Glomerular visceral epithelial cell (primary cell): ENCODE measurements at regions not wholly inside any gene's neighbourhood (a gene's known extent, or its start where the extent isn't known, plus 50 kb on each side); places are given as distances from the start of the nearest gene placed in this dataset.

Experiments used
- DNase-seq: peaks from one replicate; pipeline ENCODE4 v3.0.0-alpha.2; 2016; ENCODE audit errors: extremely low spot score

DNA sequence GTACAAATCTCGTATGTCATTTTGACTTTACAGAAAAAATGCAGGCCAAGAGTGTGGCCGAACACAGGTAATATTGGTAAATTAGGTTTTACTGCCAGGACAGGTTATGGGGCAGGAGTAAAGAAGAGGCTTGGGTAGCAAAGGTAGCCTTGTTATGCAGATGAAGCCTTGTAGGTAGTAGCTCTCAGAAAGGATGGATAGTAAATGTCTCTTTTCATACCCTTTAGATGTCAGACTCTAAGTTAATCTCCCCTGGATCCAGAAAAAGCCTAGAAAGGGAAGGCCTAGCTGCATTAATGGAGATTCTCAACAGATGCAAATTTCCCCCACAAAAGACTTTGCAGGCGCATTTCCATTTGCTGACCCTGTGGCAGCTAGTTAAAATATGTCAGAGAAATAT is 1445.1 kb upstream of the CADM2 start:
- DNase-seq: no peak

DNA sequence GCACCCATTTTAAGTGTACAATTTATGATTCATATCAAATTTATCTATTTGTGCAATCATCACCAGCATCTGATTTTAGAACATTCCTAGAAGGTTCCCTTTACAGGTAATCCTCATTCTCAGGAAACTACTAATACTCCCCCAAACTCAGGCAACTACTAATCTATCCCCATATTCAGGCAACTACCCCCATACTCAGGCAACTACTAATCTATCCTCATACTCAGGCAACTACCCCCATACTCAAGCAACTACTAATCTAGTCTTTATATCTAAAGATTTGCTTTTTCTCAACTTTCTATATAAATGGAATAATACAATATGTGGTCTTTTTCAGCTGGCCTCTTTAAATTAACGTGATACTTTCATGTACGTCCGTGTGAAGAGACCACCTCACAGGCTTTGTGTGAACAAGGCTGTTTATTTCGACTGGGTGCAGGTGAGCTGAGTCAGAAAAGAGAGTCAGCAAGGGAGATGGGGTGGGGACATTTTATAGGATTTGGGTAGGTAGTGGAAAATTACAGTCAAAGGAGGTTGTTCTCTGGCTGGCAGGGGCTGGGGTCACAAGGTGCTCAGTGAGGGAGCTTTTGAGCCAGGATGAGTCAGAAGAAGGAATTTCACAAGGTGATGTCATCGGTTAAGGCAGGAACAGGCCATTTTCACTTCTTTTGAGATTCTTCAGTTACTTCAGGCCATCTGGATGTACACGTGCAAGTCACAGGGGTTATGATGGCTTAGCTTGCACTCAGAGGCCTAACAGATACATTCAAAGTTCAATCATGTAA is 1444.5 kb upstream of the CADM2 start:
- peak; percentile 65 for DNase-seq

DNA sequence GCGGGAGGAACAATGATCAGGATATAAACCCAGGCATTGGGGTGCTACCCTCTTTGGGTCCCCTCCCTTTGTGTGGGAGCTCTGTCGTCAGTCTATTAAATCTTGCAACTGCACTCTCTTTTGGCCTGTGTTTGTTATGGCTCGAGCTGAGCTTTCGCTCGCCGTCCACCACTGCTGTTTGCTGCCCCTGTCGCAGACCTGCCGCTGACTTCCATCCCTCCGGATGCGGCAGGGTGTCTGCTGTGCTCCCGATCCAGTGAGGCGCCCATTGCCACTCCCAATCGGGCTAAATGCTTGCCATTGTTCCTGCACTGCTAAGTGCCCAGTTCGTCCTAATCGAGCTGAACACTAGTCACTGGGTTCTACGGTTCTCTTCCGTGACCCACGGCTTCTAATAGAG is 1443.7 kb upstream of the CADM2 start:
- no peak for DNase-seq

DNA sequence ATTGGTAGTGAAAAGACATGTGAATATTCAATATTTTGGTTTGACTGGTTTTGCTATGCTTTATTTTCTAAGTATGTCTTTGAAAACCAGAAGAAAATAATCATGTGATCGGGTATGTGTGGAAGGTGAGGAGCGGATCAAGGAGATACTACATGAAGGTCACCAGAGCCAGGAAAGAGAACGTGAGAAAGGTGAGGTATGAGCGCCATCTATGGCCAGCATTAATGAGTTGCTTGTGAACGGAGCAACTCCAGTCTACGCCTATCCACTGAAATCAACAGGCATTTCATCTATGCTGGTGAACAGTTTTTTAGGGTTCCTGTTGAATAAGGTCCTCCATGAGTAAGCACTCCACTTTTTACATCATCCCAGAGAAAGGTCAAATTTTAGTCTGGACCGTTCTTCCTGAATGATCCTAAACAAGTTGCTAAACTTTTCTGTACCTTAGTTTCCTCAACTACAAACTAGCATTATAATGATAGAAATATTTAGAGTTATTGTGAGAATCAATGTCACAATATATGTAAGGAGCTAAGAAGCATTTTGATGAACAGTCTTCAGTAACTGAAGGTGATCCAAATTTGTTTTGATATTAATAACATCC is 1435.2 kb upstream of the CADM2 start:
- DNase-seq: peak; percentile 71

DNA sequence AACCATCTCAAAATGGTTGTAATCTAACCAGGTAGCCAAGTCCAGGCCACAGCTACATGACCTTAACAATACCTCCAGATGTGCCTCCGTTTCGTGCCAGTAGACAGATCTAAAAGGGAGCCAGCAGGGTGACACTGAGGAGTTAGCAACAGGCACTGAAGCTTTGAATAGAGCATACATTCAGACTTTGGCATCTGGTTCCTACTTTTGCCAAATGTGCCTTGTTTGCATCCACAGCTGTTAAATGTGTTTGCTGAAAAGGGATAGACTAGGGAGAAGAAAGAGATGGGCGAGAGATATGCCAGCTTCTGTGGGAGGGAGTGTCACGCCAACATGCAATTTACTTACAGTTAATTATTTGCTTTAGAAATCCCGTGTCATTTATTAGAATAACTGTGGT is 1433.9 kb upstream of the CADM2 start:
- DNase-seq: no peak

GRCh38 chr3:83559082-83559481 is 1399.7 kb upstream of the CADM2 start:
- no peak for DNase-seq

DNA sequence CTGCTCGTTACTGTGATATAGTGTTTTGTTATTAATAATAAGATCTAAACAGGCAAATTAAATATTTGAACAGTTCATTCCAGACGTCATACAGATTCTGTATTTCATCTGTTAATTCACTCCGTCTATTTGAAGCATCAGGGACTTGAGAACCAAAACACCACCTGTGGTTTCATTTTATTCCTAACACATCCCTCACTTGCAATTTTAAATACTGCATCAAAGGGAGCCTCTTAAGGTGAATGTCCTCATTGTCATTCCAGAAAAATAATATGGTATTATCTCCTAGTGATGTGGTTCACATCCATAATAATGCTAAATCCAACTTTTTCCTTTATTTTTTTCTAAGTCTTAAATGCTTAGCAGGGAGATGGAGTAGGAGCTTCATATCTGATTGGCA is 1390.9 kb upstream of the CADM2 start:
- no peak for DNase-seq

- no peak for DNase-seq
Observed at GRCh38 chr3:83581546-83581945, 1377.2 kb upstream of the CADM2 start.

- DNase-seq: no peak
Observed at GRCh38 chr3:83601704-83602103, 1357.1 kb upstream of the CADM2 start.

DNA sequence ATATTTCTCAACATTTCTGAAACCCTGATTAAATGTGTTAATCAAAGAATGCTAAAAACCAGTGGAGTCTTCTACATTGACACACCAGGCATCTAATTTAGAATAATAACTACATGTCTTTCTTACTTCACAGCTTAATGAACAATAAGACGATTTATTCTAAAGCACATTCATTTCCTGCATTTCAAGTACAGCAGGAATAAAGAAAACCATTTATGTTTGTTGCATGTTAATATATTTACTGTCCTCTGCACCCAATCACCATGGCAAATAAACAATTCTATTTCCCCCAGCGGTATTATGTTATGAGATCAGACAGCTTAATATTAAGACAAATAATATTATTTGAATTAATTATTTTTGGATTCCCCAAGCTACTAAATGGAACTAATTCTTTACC is 1336.3 kb upstream of the CADM2 start:
- no peak for DNase-seq

- no peak for DNase-seq
Observed at GRCh38 chr3:83625261-83625660, 1333.5 kb upstream of the CADM2 start.

GRCh38 chr3:83628471-83628870 is 1330.3 kb upstream of the CADM2 start:
- DNase-seq: no peak

GRCh38 chr3:83632526-83632925 is 1326.3 kb upstream of the CADM2 start:
- DNase-seq: no peak

DNA sequence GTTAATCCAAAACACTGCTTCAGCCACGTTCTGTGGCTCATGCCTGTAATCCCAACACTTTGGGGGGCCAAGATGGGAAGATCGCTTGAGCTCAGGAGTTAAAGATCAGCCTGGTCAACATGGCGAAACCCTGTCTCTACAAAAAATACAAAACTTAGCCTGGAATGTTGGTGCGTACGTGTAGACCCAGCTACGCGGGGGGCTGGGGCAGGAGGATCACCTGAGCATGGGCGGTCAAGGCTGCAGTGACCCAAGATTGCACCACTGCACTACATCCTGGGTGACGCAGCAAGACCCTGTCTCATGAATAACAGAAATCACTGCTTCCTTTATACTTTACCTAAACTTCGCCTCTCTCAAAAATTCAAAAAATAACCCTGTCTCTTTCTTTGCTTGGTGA is 1325.0 kb upstream of the CADM2 start:
- DNase-seq: no peak

DNA sequence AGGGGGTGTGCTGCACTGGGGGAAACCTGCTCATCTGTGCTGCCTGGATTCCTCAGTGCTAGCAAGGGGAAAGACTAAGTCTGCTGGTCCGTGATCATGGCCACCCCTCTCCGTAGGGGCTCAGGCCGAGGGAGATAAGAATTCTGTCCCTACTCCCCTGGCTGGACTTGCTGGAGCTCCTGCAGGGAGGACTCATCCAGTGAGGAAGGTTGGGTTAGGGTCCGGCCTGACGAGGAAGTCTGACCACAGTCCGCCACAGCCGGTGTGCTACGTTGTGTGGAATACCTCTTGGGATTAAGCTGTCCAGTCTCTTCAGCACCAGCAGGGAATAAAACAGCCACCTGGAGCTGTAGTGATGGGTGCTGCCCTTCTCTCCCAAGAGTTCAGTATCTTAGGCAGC is 1309.1 kb upstream of the CADM2 start:
- DNase-seq: no peak

- DNase-seq: no peak
Observed at GRCh38 chr3:83655083-83655482, 1303.7 kb upstream of the CADM2 start.

DNA sequence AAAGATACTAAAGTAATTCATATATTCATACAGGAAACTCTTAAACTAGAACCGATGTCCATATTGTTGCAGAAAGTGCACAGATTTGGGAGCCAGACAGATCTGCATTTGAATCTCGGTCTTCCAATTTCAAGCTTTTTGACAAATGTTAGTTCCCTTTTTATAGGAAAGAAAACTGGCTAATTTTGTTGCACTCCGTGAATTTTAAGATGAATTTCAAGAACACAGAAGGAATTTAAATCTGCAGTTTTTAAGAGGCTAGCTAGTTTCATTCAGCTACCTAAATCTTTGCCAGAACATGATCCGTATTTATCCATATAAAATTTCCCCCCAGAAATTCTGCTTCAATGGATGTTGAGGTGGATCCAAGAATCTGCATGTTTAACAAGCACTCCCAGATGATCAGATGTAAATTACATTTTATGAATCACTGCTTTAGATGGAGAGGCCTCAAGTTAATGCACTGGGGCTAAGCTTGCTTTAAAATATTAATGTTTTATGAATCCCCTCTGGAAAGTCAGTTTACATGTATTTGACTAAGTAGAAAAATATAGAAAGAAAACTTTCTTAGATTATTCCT is 1296.3 kb upstream of the CADM2 start:
- no peak for DNase-seq

- no peak for DNase-seq
Observed at GRCh38 chr3:83670416-83670815, 1288.4 kb upstream of the CADM2 start.

DNA sequence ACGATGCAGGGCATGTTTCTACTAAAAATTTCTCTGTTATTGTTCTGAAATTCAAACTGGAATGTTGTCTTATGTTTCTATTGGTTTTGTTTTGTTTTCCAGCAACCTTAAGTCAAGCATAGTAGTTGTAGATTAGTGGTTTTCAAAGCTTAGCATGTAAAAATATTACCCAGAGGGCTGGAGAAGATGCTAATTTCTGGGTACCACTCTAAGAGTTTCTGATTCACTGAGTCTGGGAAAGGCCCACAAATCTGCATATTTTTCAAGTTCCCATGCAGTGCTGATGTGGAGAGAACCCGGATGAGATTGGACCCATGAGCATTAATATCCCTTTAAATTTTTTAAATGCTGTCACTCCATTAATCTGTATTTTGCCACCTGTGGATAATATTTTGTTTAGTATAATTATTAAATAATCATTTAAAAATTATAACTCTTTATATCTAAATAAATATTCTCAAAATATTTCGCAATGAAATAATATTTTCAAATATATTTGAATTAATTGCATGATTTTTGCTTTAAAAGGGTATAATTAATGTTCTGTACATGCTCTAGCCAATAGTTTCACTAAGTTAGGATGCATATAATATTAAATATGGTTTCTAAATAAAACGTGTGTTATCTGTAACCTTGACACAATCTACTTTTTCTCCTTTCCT is 1274.7 kb upstream of the CADM2 start:
- no peak for DNase-seq

DNA sequence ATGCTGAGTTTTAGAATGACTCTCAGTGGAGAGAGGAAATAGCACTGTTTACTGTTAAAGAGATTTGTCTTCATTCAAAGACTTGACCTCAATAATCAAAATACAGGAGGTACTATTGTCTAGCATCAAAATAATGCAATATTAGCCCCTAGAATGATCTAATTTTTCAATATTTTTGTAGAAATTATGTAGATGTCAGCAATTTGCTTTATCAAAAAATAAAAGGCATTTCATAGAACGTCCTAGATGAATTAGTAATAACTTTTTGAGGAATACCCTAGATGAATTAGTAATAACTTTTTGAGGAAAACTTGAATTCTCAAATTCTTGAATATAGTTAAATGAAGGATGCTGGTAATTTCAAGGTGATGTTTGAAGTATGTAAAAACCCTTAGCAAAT is 1252.1 kb upstream of the CADM2 start:
- no peak for DNase-seq

- DNase-seq: no peak
Observed at GRCh38 chr3:83715307-83715706, 1243.5 kb upstream of the CADM2 start.

DNA sequence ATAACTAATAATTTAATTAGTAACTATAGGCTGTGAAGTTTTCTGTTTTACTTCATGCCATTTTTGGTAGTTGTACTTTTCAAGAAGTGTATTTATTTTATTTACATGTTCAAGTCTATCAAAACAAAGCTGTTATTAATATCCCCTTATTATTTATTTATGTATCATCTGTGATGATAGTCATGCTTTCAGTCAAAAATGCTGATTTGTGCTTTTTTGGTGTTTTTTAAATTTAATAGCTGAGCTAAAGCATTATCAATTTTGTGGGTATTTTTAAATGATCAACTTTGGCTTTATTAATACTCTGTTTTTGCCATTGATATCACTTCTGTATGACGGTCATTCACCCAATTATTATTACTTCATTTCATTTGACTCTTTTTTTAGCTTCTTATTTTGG is 1229.2 kb upstream of the CADM2 start:
- DNase-seq: no peak

- no peak for DNase-seq
Observed at GRCh38 chr3:83734656-83735055, 1224.1 kb upstream of the CADM2 start.
